ENCODE measurements at regions not wholly inside any gene's neighbourhood (a gene's known extent, or its start where the extent isn't known, plus 50 kb on each side); places are given as distances from the start of the nearest gene placed in this dataset.

DNA sequence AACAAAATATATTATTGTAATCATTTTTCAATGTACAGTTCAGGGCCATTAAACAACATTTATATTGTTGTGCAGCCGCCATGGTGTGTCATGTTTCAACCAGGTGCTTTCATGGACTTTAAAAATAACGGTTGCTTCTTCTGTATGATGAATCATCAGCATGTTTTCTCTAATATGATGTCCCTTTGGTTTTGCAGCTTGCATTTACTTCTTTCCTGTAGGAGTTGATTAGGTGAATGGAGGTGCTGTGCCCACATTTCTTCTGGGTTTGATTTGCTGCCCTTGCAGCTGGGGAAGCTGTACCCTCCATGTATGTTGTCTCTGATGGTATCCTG is 54.9 kb upstream of the TULP4 start:
- H3K4me3 ChIP-seq (ENCODE audit: low read depth, low read length) = no peak overlapping the region
- DNase-seq (ENCODE audit: low read depth) = no peak

DNA sequence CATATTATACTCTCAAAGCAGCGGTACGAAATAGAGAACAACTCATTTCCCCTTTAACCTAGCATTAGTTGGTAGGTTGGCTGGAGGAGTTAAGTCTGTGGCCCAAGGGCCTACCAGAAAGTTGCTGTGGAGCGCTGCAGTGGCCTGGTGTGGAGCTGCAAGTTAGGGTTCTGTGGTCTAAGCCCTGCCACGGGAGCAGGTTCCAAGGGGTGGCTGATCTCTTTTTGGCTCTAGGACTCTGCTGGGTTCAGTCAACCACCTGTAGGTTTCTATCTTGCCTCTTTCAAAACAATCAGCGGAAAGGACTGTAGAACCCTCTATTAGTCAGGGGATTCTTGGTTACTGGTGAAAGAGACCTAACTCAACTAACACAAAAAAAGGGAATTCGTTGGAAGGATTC is 54.5 kb upstream of the TULP4 start:
- H3K4me3 ChIP-seq (ENCODE audit: low read depth, low read length) = no peak overlapping the region
- TF ChIP-seq, protein P1, sequence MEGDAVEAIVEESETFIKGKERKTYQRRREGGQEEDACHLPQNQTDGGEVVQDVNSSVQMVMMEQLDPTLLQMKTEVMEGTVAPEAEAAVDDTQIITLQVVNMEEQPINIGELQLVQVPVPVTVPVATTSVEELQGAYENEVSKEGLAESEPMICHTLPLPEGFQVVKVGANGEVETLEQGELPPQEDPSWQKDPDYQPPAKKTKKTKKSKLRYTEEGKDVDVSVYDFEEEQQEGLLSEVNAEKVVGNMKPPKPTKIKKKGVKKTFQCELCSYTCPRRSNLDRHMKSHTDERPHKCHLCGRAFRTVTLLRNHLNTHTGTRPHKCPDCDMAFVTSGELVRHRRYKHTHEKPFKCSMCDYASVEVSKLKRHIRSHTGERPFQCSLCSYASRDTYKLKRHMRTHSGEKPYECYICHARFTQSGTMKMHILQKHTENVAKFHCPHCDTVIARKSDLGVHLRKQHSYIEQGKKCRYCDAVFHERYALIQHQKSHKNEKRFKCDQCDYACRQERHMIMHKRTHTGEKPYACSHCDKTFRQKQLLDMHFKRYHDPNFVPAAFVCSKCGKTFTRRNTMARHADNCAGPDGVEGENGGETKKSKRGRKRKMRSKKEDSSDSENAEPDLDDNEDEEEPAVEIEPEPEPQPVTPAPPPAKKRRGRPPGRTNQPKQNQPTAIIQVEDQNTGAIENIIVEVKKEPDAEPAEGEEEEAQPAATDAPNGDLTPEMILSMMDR (IDR thresholded peaks at IDR 0.05; ENCODE audit: insufficient read depth, low read depth, low read length) = no peak
- no peak for DNase-seq (ENCODE audit: low read depth)

More for the DNA sequence above, 54.9 kb upstream of the TULP4 start:
- TF ChIP-seq, protein P1 (IDR thresholded peaks at IDR 0.05; ENCODE audit: insufficient read depth, low read depth, low read length) = no peak

GRCh38 chr6:158259136-158259535 is 53.1 kb upstream of the TULP4 start:
- DNase-seq (ENCODE audit: low read depth) = no peak
- TF ChIP-seq, protein P1 (IDR thresholded peaks at IDR 0.05; ENCODE audit: insufficient read depth, low read depth, low read length) = no peak
- H3K4me3 ChIP-seq (ENCODE audit: low read depth, low read length) = no peak overlapping the region

- DNase-seq (ENCODE audit: low read depth) = no peak
- no peak overlapping the region for H3K4me3 ChIP-seq (ENCODE audit: low read depth, low read length)
- TF ChIP-seq, protein P1 (IDR thresholded peaks at IDR 0.05; ENCODE audit: insufficient read depth, low read depth, low read length) = no peak
These were observed 52.4 kb upstream of the TULP4 start for GRCh38 chr6:158259845-158260244.

- H3K4me3 ChIP-seq (ENCODE audit: low read depth, low read length) = no peak overlapping the region
- DNase-seq (ENCODE audit: low read depth) = no peak
- TF ChIP-seq, protein P1 (IDR thresholded peaks at IDR 0.05; ENCODE audit: insufficient read depth, low read depth, low read length) = no peak
These were observed 50.2 kb upstream of the TULP4 start for GRCh38 chr6:158262082-158262481.
